ENCODE measurements at regions not wholly inside any gene's neighbourhood (a gene's known extent, or its start where the extent isn't known, plus 50 kb on each side); places are given as distances from the start of the nearest gene placed in this dataset.

- no peaks in the 10 kb centered on the region for H3K27me3 ChIP-seq
- intact Hi-C loops (cut with DNase I; ENCODE audit: low total_unique reads) = no loop called here
- TF ChIP-seq POLR2A (IDR thresholded peaks at IDR 0.05) = no peak
- TF ChIP-seq, protein P1, sequence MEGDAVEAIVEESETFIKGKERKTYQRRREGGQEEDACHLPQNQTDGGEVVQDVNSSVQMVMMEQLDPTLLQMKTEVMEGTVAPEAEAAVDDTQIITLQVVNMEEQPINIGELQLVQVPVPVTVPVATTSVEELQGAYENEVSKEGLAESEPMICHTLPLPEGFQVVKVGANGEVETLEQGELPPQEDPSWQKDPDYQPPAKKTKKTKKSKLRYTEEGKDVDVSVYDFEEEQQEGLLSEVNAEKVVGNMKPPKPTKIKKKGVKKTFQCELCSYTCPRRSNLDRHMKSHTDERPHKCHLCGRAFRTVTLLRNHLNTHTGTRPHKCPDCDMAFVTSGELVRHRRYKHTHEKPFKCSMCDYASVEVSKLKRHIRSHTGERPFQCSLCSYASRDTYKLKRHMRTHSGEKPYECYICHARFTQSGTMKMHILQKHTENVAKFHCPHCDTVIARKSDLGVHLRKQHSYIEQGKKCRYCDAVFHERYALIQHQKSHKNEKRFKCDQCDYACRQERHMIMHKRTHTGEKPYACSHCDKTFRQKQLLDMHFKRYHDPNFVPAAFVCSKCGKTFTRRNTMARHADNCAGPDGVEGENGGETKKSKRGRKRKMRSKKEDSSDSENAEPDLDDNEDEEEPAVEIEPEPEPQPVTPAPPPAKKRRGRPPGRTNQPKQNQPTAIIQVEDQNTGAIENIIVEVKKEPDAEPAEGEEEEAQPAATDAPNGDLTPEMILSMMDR (IDR thresholded peaks at IDR 0.05) = no peak
- 92 to 95% methylated on average over 1 of the region's 1 CpG for WGBS, 2 donors
- no peak overlapping the region for H3K4me3 ChIP-seq
- H3K36me3 ChIP-seq (ENCODE audit: low read depth, missing control alignments) = no peaks in the 10 kb centered on the region
- no peaks in the 10 kb centered on the region for H3K9me3 ChIP-seq
- DNase-seq = no peak
- no peak overlapping the region for H3K27ac ChIP-seq
- no peaks in the 10 kb centered on the region for H3K4me1 ChIP-seq
Measured at GRCh38 chr2:144694456-144694855, 174.5 kb upstream of the ZEB2 start.

GRCh38 chr2:144693179-144693578, 173.3 kb upstream of the ZEB2 start:
- no peaks in the 10 kb centered on the region for H3K36me3 ChIP-seq (ENCODE audit: low read depth, missing control alignments)
- no peak for DNase-seq
- H3K4me3 ChIP-seq = no peak overlapping the region
- TF ChIP-seq POLR2A (IDR thresholded peaks at IDR 0.05) = no peak
- TF ChIP-seq, protein P1 (IDR thresholded peaks at IDR 0.05) = no peak
- 93% methylated on average over 3 of the region's 3 CpGs for WGBS, 2 donors
- no peaks in the 10 kb centered on the region for H3K9me3 ChIP-seq
- H3K27ac ChIP-seq = no peak overlapping the region
- no peaks in the 10 kb centered on the region for H3K4me1 ChIP-seq
- intact Hi-C loops (cut with DNase I; ENCODE audit: low total_unique reads) = no loop called here
- no peaks in the 10 kb centered on the region for H3K27me3 ChIP-seq

DNA sequence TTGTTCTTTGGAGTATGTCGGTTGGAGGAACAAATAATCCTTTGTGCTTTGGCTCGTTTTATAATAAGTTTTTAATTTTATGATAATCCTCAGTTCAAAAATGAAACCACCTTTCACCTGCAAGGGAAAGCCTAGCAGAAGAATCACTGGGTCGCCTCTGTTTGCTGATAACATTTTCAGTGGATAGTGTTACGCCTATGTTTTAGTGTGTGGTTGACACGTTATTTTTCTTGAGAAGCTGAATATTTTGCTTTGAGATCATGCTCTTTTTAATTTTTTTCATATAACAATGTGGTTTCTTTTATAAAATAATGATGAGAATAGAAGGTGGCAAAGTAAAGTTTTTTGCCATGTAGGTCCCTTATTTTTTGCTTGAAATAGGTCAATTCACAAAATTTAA, 172.7 kb upstream of the ZEB2 start:
- intact Hi-C loops (cut with DNase I; ENCODE audit: low total_unique reads) = no loop called here
- H3K4me3 ChIP-seq = no peak overlapping the region

DNA sequence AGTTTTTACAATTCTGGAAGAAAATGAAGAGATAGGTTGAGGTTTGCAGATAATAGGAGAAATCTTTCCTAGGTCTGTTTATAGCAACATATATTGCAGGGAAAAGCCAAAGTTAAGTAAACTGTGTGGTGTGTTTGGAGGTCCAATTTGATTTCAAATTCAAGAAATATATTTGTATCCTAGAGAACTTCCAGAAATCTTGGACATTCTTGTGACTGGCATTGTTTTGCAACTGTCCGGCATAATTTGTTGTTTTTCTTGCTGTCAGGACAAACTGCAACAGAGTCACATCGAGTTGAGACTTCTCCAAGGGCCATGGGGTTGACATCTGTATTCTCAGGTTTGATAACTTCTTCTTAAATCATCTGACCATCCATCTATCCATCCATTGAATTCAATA, 170.9 kb upstream of the ZEB2 start:
- Histone ChIP-seq H3K4me3 (no peak overlapping the region), H3K36me3 (ENCODE audit: low read depth, missing control alignments) (no peaks in the 10 kb centered on the region), H3K4me1 (no peaks in the 10 kb centered on the region), H3K27ac (no peak overlapping the region), H3K27me3 (no peaks in the 10 kb centered on the region), H3K9me3 (no peaks in the 10 kb centered on the region)
- WGBS, 2 donors = 92 to 94% methylated on average over 2 of the region's 2 CpGs
- no peak for DNase-seq
- TF ChIP-seq, protein P1 (IDR thresholded peaks at IDR 0.05) = no peak
- no peak for TF ChIP-seq POLR2A (IDR thresholded peaks at IDR 0.05)
- intact Hi-C loops (cut with DNase I; ENCODE audit: low total_unique reads) = no loop called here

More for the DNA sequence above, 172.7 kb upstream of the ZEB2 start:
- no peaks in the 10 kb centered on the region for H3K9me3 ChIP-seq
- no peaks in the 10 kb centered on the region for H3K36me3 ChIP-seq (ENCODE audit: low read depth, missing control alignments)
- DNase-seq = no peak
- TF ChIP-seq POLR2A (IDR thresholded peaks at IDR 0.05) = no peak
- TF ChIP-seq, protein P1 (IDR thresholded peaks at IDR 0.05) = no peak
- H3K27ac ChIP-seq = no peak overlapping the region
- WGBS, 2 donors = 91 to 92% methylated on average over 5 of the region's 5 CpGs
- H3K4me1 ChIP-seq = no peaks in the 10 kb centered on the region
- no peaks in the 10 kb centered on the region for H3K27me3 ChIP-seq

DNA sequence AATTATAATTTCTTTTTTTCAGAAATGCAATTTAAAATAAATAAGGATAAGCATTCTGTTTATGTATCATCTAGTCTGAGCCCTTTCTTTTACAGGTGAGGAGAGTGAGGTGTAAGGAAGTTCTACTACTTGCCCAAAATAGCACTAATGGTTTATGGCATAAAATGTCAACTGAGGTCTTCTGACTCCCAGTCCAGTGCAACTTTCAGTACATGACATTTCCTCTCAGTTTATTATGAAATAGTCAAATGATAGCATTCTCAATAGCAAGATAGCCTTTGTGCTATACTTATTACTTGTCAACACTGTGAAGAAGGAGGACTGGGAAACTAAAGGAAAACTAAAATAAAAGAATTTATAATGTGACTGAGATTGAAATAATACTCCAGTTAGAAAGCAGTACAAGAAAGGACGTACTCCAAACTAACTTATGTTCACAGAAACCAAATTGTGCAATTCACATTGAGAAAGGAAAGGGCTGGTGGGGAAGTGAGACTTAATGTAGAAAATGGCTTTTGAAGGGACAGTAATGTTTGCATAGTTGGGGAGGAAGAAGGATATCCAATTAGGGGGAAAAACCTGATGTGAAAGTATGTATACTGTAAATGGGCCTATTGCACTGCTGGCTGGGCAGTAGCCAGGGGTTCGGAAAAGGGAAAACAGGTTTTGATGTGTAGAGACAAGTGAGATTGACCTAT, 166.7 kb upstream of the ZEB2 start:
- Histone ChIP-seq H3K4me1 (no peaks in the 10 kb centered on the region), H3K9me3 (no peaks in the 10 kb centered on the region), H3K27me3 (no peaks in the 10 kb centered on the region), H3K4me3 (no peak overlapping the region), H3K27ac (no peak overlapping the region), H3K36me3 (ENCODE audit: low read depth, missing control alignments) (no peaks in the 10 kb centered on the region)
- intact Hi-C loops (cut with DNase I; ENCODE audit: low total_unique reads) = no loop called here
- WGBS, 2 donors = 83 to 86% methylated on average over 2 of the region's 2 CpGs
- TF ChIP-seq, protein P1 (IDR thresholded peaks at IDR 0.05) = no peak
- no peak for TF ChIP-seq POLR2A (IDR thresholded peaks at IDR 0.05)
- DNase-seq = no peak

Measured in testis (tissue), 2 donors.